ENCODE measurements at regions not wholly inside any gene's neighbourhood (a gene's known extent, or its start where the extent isn't known, plus 50 kb on each side); places are given as distances from the start of the nearest gene placed in this dataset.

- DNase-seq = no peak
Observed at GRCh38 chr7:98679741-98680140, 62.7 kb downstream of the NPTX2 start.

DNA sequence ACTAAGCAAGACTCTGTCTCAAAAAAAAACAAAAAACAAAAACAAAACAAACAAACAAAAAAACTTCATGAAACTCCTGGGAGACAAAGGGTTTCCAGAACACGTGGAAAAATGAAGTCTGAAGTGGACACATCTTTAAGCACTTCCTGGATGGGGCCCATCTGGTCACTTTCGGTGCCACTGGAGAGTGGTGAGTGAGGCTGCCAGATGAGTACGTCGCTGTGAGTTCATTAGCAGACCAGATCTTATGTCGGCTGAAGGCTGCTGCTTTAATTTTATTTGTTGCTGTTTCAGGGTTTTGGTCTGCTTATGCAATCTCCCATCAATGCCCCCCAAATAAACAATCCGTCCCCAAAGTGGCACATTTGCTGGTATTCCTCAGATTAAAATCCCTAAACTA, 64.4 kb downstream of the NPTX2 start:
- DNase-seq = no peak

DNA sequence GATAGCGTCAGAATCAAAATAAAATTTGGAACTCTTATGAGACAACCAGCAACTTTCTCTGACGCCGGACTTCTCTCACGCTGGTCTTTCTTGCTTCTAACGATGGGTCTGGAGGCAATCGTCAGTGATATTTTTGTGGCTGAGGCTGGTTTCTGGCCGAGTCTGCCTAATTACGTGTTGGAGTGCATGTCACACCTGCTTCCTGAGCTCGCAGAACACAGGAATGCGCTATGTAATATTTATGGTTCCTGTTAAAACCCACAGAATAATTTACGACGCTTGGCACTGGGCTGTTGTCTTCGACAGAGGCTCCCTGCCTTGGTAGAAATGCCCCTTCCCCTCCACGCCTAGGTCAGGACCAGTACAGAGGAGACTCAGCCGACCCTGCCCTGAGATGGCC, 64.9 kb downstream of the NPTX2 start:
- no peak for DNase-seq

DNA sequence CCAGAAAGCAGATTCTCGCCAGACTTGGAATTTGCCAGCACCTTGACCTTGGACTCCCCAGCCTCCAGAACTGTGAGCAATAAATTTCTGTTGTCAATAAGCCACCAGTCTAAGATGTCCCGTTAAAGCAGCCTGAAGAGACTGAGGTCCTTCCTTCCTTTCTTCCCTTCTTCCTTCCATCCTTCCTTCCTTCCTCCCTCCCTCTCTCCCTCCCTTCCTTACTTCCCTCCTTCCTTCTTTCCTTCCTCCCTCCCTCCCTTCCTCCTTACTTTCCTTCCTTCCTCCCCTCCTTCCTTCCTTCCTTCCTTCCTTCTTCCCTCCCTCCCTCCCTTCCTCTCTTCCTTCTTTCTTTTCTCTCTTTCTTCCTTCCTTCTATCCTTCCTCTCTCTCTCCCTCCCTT, 66.4 kb downstream of the NPTX2 start:
- no peak for DNase-seq

DNA sequence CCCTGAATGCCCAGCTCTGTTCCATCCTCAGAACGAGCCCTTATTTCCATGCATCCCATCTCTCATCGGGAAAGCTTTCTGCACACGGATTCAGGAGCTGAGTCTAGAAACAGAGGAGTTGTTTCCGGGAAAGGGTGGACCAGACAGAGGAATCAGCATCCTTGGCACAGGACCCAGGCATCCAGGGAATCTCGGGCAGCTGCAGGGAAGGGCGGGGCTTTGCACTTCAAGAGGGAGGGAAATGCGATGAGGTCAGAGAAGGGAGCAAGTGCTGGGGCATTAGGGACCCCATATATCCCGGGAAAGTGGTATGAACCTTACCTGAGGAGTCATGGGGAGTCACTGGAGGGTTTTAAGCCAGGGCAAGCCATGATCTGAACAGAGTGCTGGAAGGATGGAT, 68.5 kb downstream of the NPTX2 start:
- DNase-seq = no peak

GRCh38 chr7:98686466-98687080, 69.5 kb downstream of the NPTX2 start:
- no peak for DNase-seq

DNA sequence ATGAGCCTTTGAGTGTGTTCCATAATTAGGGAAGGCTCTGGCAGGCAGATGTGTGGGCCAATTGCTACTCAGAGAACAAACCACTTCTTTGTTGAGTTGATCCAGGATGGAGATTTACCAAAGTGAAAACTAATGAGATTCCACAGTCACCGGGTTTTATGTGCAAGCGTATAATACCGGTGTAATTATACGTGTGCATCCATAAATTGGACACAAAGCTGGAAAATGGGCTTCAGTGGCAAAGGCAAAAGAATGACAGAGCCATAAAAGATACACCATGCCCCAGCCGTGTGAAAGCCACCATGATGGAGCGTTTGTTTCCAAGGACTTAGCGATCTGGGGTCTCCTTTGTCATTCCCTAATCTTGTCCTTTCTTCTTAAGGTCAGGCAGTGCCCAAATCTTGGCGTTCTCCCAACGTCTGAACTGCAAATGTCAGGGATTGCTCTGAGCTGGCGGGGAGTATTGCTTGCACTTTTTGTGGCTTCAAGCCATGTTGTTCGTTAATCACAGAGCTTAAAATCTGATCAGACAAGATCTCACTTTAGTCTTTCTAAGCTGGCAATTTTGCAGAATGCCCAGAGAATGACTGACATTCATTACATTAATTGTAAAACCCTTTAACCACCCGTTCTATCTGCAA, 70.1 kb downstream of the NPTX2 start:
- no peak for DNase-seq

DNA sequence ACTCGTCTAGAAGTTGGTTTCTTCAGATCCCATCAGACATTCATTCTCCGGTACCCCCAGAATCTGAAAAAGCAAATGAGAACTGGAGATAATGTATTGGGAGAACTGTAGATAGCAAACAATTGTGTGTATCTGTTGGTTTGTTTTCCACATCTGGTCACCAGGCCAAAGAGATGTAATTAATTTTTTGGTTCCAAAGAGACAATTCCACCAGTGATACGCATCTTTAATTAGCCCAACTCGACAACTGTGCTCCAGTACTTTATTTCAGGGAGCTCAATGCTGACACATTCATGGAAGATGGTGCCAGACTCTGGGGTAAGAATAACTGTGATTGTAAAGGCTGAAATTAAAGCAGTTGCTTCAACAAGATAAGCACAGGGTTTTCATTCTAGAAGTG, 74.5 kb downstream of the NPTX2 start:
- no peak for DNase-seq

GRCh38 chr7:98697083-98697482, 80.0 kb downstream of the NPTX2 start:
- DNase-seq = no peak

DNA sequence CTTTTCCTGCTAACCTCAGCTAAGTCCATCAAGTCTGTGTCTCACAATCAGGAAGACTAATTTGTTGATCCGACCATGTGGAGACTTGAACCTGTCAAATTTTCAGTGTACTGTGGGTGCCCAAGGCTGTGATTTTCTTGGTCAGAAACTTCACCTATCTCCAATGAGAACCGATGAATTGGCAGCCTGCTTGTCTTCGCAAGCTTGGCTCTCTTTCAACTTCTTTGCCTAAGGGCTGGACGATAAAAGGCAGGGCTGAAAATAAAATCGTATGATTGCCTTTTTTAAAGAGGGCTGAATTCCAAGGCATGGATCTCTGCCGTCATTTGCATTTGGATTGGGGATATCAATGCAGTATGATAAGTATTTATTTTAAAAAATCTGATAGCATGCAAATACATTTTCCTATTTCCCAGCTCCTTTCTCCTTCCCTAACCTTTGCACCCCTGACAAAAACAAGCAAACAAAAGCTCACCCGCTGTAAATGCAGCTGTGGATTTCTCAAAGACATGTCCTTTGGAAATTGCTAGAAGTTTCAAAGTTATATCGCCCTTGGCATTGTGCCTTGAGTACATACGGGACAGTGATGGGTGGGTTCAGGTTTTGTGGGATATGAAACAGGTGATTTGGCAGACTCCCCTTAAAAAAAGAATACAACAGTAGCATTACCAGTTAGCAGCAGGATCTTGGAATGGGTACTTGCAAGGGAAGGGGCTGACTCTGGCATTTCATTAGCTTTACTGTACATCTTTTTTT, 80.6 kb downstream of the NPTX2 start:
- DNase-seq = no peak

DNA sequence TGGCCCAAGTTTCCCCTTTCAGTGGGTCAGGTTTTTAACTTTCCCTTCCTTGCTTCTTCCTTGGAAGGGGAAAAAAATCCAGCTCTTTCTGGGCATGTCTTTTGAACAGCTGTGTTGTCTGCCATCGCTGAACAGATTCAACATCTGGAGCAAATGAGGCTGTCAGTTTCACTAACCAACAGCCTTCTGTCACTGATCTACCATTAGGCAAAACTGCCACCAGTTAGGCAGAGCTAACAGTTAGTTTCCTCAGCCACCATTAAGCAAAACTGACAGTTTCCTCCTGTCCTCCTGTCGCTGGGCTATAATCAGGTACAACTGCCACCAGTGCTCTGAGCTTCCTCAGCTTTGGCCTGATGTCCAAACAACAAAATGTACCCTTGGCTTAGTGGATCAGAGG, 81.9 kb downstream of the NPTX2 start:
- no peak for DNase-seq

DNA sequence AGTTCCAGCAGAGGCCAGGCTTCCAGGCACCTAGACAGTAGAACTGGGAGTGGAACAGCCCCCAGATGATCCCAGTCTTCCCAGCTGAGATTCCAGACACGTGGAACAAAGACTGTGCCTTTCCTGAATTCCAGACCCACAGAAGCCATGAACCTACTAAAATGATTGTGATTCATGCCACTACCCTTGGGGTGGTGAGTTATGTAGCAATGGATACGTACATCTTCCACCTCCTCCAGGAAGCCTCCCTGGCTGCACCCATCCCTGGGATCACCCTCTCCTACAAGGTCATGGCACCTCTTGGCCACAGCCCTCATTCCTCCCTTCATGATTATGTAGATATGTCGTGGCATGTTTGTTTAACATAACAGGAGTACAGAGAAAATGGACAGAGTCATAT, 83.4 kb downstream of the NPTX2 start:
- no peak for DNase-seq

DNA sequence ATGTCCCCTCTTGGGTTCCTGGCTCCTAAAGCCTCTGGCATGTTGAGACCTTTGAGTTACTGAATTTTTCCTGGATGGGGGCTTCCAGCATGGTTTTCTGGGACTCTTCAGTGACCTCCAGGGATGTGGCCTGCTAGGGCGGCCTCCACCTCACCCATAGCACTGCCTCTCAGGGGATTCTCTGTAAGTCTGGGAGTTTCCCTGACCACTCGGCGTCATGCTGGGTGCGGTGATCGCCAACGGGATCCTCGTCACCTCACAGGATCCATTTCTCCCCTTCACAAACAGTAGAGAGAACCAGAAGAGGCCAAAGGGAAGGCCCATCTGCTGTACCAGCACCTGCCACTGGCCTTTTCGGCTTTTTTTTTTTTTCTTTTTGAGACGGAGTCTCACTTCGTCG, 84.3 kb downstream of the NPTX2 start:
- no peak for DNase-seq

DNA sequence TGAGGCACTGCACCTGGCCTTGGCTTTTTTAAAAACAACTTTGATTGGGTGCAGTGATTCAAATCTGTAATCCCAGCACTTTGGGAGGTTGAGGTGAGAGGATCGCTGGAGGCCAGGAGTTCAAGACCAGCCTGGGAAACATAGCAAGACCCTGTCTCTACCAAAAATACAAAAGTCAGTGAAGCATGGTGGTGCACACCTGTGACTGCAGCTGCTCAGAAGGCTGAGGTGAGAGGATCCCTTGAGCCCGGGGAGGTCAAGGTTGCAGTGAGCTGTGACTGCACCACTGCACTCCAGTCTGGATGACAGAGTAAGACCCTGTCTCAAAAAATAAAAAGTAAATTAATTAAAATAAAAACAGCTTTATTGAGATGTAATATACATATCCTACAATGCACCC, 84.9 kb downstream of the NPTX2 start:
- no peak for DNase-seq

GRCh38 chr7:98703916-98704315, 86.8 kb downstream of the NPTX2 start:
- no peak for DNase-seq

GRCh38 chr7:98705626-98706025, 88.5 kb downstream of the NPTX2 start:
- no peak for DNase-seq

DNA sequence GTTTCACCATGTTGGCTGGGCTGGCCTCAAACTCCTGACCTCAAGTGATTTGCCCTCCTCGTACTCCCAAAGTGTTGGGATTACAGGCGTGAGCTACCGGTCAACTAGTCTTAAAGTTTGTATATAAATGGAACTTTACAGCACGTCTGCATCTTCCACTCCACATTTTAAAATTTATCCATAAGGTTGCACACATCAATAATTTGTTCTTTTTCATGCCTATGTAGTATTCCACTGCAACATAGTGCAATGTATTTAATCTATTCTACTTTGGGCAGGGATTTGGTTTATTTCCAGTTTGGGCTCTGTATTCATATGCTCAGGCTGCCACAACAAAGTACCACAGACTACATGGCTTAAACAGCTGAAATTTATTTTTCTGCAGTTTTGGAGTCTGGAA, 90.0 kb downstream of the NPTX2 start:
- DNase-seq = no peak

DNA sequence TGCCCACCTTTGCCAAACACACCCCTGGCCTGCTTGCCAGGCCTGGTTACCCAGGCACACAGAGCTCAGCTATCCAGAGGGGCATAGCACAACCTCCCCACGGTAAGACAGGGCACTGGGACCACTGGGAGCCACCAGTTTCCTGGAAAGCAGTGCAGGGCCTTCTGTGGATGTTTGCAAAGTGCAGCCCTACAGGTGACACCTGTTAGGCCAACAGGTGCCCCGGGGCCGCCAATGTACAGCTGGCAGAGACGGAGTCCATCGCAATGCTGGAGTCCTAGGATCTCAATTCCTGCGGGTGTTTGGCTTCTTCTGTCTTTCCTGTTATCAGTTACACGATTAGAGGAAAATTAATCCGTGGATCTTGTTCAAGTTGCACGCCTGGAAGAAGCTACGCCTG, 94.9 kb downstream of the NPTX2 start:
- no peak for DNase-seq

DNA sequence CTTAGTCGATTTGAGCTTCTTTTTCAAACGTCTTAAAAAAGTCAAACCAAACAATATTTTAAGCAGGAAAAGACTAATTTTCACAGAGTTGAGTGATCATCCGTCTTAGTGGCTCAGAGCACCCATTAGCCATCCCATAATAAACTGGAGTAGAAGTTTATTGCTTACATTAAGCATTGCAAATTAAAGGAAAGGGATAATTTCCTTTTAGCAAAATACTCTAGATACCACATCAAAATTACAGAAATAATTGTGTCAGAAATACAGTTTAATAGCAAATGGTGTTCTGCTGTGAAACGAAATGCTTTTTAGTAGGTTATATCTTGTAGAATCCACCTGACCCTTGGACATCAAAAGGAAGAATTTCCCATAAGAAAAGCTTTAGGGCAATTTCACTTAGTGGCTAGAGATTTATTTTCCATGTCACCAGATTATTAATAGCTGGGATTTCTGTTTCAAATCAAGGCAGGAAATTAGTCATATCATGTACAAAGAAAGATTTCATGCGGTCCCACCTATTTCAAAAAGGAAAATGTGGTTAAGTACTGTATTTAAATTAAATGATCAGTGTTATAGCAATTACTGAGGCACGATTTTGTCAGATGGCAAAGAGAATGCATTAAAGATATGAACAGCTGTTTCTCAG, 96.2 kb downstream of the NPTX2 start:
- no peak for DNase-seq

GRCh38 chr7:98719396-98719795, 102.3 kb downstream of the NPTX2 start:
- no peak for DNase-seq

GRCh38 chr7:98722402-98722801, 105.3 kb downstream of the NPTX2 start:
- no peak for DNase-seq

DNA sequence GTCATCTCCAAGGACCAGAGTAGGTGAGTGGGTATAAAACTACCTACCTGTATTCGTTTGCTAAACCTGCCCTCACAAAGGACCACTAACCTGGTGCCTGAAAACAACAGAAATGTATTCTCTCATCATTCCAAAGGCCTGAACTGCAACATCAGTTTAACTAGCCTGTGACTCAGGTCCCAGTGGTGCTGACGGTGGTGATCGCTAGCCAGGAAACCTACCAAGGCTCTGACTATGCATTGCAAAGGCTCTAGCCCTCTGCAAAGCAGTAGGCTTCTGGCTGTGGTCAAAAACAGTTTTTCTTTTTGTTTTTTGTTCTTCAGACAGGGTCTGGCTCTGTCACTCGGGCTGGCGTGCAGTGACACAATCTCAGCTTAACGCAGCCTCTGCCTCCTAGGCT, 107.5 kb downstream of the NPTX2 start:
- no peak for DNase-seq

DNA sequence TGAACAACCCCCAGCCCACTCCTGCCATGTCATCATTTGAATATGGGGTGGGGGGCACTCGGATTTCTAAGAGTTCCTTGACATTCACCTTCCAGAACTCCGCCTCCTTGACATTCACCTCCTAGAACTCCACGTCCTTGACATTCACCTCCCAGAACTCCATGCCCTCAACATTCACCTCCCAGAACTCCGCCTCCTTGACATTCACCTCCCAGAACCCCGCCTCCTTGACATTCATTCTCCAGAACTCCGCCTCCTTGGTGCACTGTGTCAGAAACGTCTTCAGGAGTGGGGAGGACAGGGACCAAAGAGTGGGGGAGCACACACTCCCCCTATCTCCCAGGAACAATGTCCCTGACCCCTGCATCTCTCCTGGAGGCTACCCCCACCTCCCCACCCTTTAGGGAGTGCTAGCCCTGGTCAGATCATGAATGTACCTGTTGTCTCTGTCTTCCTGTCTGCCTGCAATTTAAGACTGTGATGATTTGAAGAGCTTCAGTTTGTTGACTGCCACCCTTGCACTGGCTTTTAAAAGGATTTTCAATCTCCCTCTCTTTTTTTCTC, 110.1 kb downstream of the NPTX2 start:
- DNase-seq = no peak

- no peak for DNase-seq
Observed at GRCh38 chr7:98728555-98728954, 111.5 kb downstream of the NPTX2 start.
